ENCODE measurements at regions not wholly inside any gene's neighbourhood (a gene's known extent, or its start where the extent isn't known, plus 50 kb on each side); places are given as distances from the start of the nearest gene placed in this dataset.

DNA sequence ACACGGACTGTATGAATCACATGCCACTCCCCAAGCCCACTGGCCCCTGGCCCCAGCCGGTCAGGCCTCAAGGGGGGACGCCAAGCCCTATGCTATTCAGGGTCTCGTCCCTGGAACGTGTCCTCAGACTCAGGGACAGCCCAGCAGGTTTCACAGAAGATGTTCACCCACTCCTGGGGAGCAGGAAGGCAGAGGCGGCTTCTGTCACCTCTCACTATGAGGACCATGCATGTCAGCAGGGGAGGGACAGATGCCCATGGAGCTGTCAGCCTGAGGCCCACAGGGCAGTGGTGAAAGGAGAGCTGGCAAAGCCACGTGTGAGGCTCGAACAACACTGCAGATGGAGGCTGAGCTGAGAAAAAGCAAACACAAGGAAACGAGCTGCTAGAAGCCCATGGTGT is 192.0 kb downstream of the SHANK2 start:
- Histone ChIP-seq H3K9ac (no peak overlapping the region), H3K27me3 (ENCODE audit: insufficient read depth, low read depth) (no peaks in the 10 kb centered on the region)

DNA sequence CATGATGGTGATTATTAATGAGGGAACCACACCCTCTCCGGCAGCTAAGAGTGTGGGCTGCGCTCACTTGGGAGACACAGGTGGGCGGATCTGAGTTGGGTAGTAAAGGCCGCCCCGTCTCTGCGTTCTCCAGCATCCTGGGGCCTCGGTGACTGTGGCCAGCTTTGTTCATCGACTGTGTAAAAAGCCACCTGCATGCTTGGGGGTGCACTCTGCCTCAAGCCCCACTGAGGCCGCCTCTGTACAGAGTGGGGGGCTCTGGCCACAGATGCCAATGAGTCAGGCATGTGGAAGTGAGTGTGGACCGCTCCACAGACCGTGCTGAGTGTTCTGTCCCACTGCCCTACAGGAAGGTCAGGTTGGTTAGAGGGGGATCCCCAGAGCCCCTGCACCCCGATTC is 192.7 kb downstream of the SHANK2 start:
- TF ChIP-seq, protein P1, sequence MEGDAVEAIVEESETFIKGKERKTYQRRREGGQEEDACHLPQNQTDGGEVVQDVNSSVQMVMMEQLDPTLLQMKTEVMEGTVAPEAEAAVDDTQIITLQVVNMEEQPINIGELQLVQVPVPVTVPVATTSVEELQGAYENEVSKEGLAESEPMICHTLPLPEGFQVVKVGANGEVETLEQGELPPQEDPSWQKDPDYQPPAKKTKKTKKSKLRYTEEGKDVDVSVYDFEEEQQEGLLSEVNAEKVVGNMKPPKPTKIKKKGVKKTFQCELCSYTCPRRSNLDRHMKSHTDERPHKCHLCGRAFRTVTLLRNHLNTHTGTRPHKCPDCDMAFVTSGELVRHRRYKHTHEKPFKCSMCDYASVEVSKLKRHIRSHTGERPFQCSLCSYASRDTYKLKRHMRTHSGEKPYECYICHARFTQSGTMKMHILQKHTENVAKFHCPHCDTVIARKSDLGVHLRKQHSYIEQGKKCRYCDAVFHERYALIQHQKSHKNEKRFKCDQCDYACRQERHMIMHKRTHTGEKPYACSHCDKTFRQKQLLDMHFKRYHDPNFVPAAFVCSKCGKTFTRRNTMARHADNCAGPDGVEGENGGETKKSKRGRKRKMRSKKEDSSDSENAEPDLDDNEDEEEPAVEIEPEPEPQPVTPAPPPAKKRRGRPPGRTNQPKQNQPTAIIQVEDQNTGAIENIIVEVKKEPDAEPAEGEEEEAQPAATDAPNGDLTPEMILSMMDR (conservative IDR thresholded peaks at IDR 0.05; ENCODE audit: low read depth, low read length) = no peak
- H3K27me3 ChIP-seq (ENCODE audit: insufficient read depth, low read depth) = no peaks in the 10 kb centered on the region
- no peak overlapping the region for H2AFZ ChIP-seq (ENCODE audit: low read depth)
- no peak overlapping the region for H3K4me3 ChIP-seq (IDR thresholded peaks at IDR 0.05; ENCODE audit: insufficient read depth, low read depth, low read length)
- no peaks in the 10 kb centered on the region for H3K36me3 ChIP-seq (ENCODE audit: insufficient read depth)
- H3K4me1 ChIP-seq (ENCODE audit: low read depth, poor library complexity, severe bottlenecking) = no peaks in the 10 kb centered on the region
- H4K20me1 ChIP-seq (ENCODE audit: insufficient read depth) = no peaks in the 10 kb centered on the region
- H3K27ac ChIP-seq = no peak overlapping the region
- H3K79me2 ChIP-seq (ENCODE audit: insufficient read depth, low read depth) = no peaks in the 10 kb centered on the region
- no peak overlapping the region for H3K4me2 ChIP-seq
- H3K9ac ChIP-seq = no peak overlapping the region

More for the DNA sequence above, 192.0 kb downstream of the SHANK2 start:
- Histone ChIP-seq H3K79me2 (ENCODE audit: insufficient read depth, low read depth) (no peaks in the 10 kb centered on the region), H3K36me3 (ENCODE audit: insufficient read depth) (no peaks in the 10 kb centered on the region), H4K20me1 (ENCODE audit: insufficient read depth) (no peaks in the 10 kb centered on the region), H3K4me2 (no peak overlapping the region), H3K27ac (no peak overlapping the region), H2AFZ (ENCODE audit: low read depth) (no peak overlapping the region), H3K4me3 (IDR thresholded peaks at IDR 0.05; ENCODE audit: insufficient read depth, low read depth, low read length) (no peak overlapping the region), H3K4me1 (ENCODE audit: low read depth, poor library complexity, severe bottlenecking) (no peaks in the 10 kb centered on the region)
- TF ChIP-seq, protein P1 (conservative IDR thresholded peaks at IDR 0.05; ENCODE audit: low read depth, low read length) = no peak

DNA sequence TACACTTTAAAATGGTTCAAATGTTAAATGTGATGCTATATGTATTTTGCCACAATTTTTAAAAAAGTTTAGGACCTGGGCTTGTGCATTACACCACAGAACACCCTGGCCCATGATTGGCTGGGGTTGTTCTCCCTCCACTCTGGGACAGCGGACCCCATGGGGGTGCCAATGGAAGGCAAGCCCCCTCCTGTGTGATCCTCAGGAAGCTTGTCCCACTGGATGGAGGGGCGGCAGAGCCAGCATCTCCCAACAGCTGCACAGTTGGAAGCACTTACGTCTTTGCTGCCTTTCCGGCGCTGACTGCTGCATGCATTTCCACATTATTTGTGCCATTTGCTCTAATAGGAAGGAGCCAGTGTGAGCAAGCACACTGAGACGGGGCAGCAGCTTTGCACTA is 196.5 kb downstream of the SHANK2 start:
- Histone ChIP-seq H3K27ac (no peak overlapping the region), H2AFZ (ENCODE audit: low read depth) (no peak overlapping the region), H3K27me3 (ENCODE audit: insufficient read depth, low read depth) (no peaks in the 10 kb centered on the region), H3K9ac (no peak overlapping the region), H3K4me1 (ENCODE audit: low read depth, poor library complexity, severe bottlenecking) (no peaks in the 10 kb centered on the region), H3K4me2 (no peak overlapping the region), H3K79me2 (ENCODE audit: insufficient read depth, low read depth) (no peaks in the 10 kb centered on the region), H4K20me1 (ENCODE audit: insufficient read depth) (no peaks in the 10 kb centered on the region), H3K36me3 (ENCODE audit: insufficient read depth) (no peaks in the 10 kb centered on the region), H3K4me3 (IDR thresholded peaks at IDR 0.05; ENCODE audit: insufficient read depth, low read depth, low read length) (no peak overlapping the region)
- TF ChIP-seq, protein P1 (conservative IDR thresholded peaks at IDR 0.05; ENCODE audit: low read depth, low read length) = no peak
